GM18502 (cell line): ENCODE measurements at regions not wholly inside any gene's neighbourhood (a gene's known extent, or its start where the extent isn't known, plus 50 kb on each side); places are given as distances from the start of the nearest gene placed in this dataset.

Experiments used
- ATAC-seq: cut with Tn5 transposase; IDR thresholded peaks from one replicate; pipeline ENCODE4 v1.9.1; 2021; ENCODE audit warnings: mild to moderate bottlenecking; ENCODE audit not compliant: unreplicated experiment, poor library complexity

GRCh38 chr2:2547911-2548310 lies 216.8 kb upstream of the MYT1L start:
- ATAC-seq, result no peak

GRCh38 chr2:2547451-2547850 lies 216.4 kb upstream of the MYT1L start:
- no peak for ATAC-seq

GRCh38 chr2:2546046-2546445 lies 215.0 kb upstream of the MYT1L start:
- ATAC-seq, result no peak

GRCh38 chr2:2542966-2543611 lies 212.0 kb upstream of the MYT1L start:
- ATAC-seq, result no peak

- no peak for ATAC-seq
Measured at GRCh38 chr2:2542316-2542715, 211.2 kb upstream of the MYT1L start.

- no peak for ATAC-seq
Measured at GRCh38 chr2:2540406-2540805, 209.3 kb upstream of the MYT1L start.

GRCh38 chr2:2536416-2537056 lies 205.5 kb upstream of the MYT1L start:
- no peak for ATAC-seq

GRCh38 chr2:2530334-2530733 lies 199.3 kb upstream of the MYT1L start:
- no peak for ATAC-seq

- ATAC-seq, result no peak
Measured at GRCh38 chr2:2528846-2529245, 197.8 kb upstream of the MYT1L start.

GRCh38 chr2:2527148-2527547 lies 196.1 kb upstream of the MYT1L start:
- ATAC-seq, result no peak

GRCh38 chr2:2524348-2524941 lies 193.4 kb upstream of the MYT1L start:
- no peak for ATAC-seq

- no peak for ATAC-seq
Measured at GRCh38 chr2:2523461-2524347, 192.6 kb upstream of the MYT1L start.

GRCh38 chr2:2520401-2520811 lies 189.3 kb upstream of the MYT1L start:
- ATAC-seq, result no peak

- ATAC-seq, result no peak
Measured at GRCh38 chr2:2519381-2519780, 188.3 kb upstream of the MYT1L start.

GRCh38 chr2:2517399-2517798 lies 186.3 kb upstream of the MYT1L start:
- ATAC-seq, result no peak

GRCh38 chr2:2516386-2516785 lies 185.3 kb upstream of the MYT1L start:
- ATAC-seq, result no peak

GRCh38 chr2:2512931-2513330 lies 181.9 kb upstream of the MYT1L start:
- no peak for ATAC-seq

GRCh38 chr2:2507417-2507997 lies 176.4 kb upstream of the MYT1L start:
- ATAC-seq, result no peak

GRCh38 chr2:2506536-2506935 lies 175.5 kb upstream of the MYT1L start:
- ATAC-seq, result no peak

- no peak for ATAC-seq
Measured at GRCh38 chr2:2505604-2506003, 174.5 kb upstream of the MYT1L start.
